Transverse colon (tissue), 4 donors: ENCODE measurements at regions not wholly inside any gene's neighbourhood (a gene's known extent, or its start where the extent isn't known, plus 50 kb on each side); places are given as distances from the start of the nearest gene placed in this dataset.

Source experiments
- DNase-seq: peaks from one replicate; pipeline ENCODE4 v3.0.0-alpha.2; 2019
- H3K27ac ChIP-seq, 4 donors: fragments of 200-600 bp; sonication (generic); 2 replicates each; pipeline ENCODE4 v1.5.1; 2016 to 2018; ENCODE audit warnings: inconsistent platforms in 4 of 4
- H3K27me3 ChIP-seq: fragments of 200-600 bp; sonication (generic); 2 replicates; pipeline ENCODE4 v1.5.1; 2017; ENCODE audit warnings: inconsistent platforms
- H3K36me3 ChIP-seq, 4 donors: fragments of 200-600 bp; sonication (generic); 2 replicates each; pipeline ENCODE4 v1.5.1; 2017 to 2019; ENCODE audit warnings: inconsistent platforms in 4 of 4
- H3K4me1 ChIP-seq, 4 donors: fragments of 200-600 bp; sonication (generic); 2 replicates each; pipeline ENCODE4 v1.5.1; 2017 to 2020; ENCODE audit warnings: inconsistent platforms in 4 of 4
- H3K4me3 ChIP-seq, 4 donors: fragments of 200-600 bp; sonication (generic); 1 replicate in 1 of 4; 2 replicates in 3 of 4; pipeline versions ENCODE4 v1.5.1 to v1.6.1; 2017 to 2019; ENCODE audit warnings: inconsistent platforms in 4 of 4
- H3K9me3 ChIP-seq, 2 donors: fragments of 200-600 bp; sonication (generic); 2 replicates each; pipeline ENCODE4 v1.5.1; 2017 to 2019; ENCODE audit warnings: inconsistent platforms in 2 of 2
- EP300 ChIP-seq: sonication (generic); formaldehyde crosslinking; IDR thresholded peaks from one replicate; pipeline ENCODE4 v1.6.1; 2017; ENCODE audit warnings: antibody characterized with exemption, low read depth
- POLR2A ChIP-seq: fragments of 450-650 bp; IDR thresholded peaks from one replicate; pipeline ENCODE4 v1.6.1; 2016; ENCODE audit warnings: antibody characterized with exemption, mild to moderate bottlenecking, moderate library complexity
- POLR2AphosphoS5 ChIP-seq, 3 donors: sonication (generic); formaldehyde crosslinking; IDR thresholded peaks; one replicate each; pipeline ENCODE4 v1.6.1; 2016; ENCODE audit warnings: antibody characterized with exemption in 3 of 3
- WGBS, 2 donors: methylation state at CpG; one replicate each; pipeline ENCODE4 v1.1.5; 2018; ENCODE audit warnings: low coverage in 1 of 2; 5-methylcytosine and 5-hydroxymethylcytosine counted together
- in situ Hi-C, 4 donors: fragments of 200-750 bp; cut with MboI; loops; one replicate each; pipeline versions ENCODE4 v1.15.0 to v1.15.1; 2017; ENCODE audit warnings: low sequenced_read_pairs in 3 of 4, low pct_ligation_motif_present in 1 of 4, low pct_unique_long_range_greater_than_20kb in 1 of 4
- intact Hi-C: fragments of 100-400 bp; cut with DNase I; formaldehyde crosslinking; loops from one replicate; pipeline ENCODE4 v1.15.1; 2023; ENCODE audit warnings: low total_unique reads
- TF ChIP-seq, protein P1 (sequence below), 5 experiments: fragments of 200-600 bp in 3 of 5; fragments of 450-650 bp in 2 of 5; sonication (generic) in 3 of 5; IDR thresholded peaks; 1 replicate in 2 of 5; 2 replicates in 3 of 5; pipeline ENCODE4 v1.5.1; 2016 to 2017; ENCODE audit warnings: antibody characterized with exemption in 5 of 5, inconsistent platforms in 3 of 5, mild to moderate bottlenecking in 2 of 5, moderate library complexity in 1 of 5

DNA sequence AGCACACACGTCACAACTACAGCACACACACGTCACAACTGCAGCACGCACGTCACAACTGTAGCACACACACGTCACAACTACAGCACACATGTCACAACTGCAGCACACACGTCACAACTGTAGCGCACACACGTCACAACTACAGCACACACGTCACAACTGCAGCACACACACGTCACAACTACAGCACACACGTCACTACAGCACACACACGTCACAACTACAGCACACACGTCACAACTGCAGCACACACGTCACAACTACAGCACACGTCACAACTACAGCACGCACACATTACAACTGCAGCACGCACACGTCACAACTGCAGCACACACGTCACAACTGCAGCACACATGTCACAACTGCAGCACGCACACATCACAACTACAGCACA, 322.6 kb upstream of the AJAP1 start:
- DNase-seq, result no peak
- Histone ChIP-seq H3K27me3 (no peaks in the 10 kb centered on the region), H3K27ac (no peak overlapping the region), H3K36me3 (no peaks in the 10 kb centered on the region), H3K4me3 (no peak overlapping the region), H3K4me1 (no peaks in the 10 kb centered on the region), H3K9me3 (no peaks in the 10 kb centered on the region)
- intact Hi-C loops (no loop called here), in situ Hi-C loops (no loop called here)
- 87% methylated on average over 17 to 20 of the region's 20 CpGs for WGBS, 2 donors
- TF ChIP-seq POLR2A (no peak), POLR2AphosphoS5 (IDR thresholded peaks at IDR 0.05) (no peak), EP300 (no peak)
- TF ChIP-seq, protein P1, sequence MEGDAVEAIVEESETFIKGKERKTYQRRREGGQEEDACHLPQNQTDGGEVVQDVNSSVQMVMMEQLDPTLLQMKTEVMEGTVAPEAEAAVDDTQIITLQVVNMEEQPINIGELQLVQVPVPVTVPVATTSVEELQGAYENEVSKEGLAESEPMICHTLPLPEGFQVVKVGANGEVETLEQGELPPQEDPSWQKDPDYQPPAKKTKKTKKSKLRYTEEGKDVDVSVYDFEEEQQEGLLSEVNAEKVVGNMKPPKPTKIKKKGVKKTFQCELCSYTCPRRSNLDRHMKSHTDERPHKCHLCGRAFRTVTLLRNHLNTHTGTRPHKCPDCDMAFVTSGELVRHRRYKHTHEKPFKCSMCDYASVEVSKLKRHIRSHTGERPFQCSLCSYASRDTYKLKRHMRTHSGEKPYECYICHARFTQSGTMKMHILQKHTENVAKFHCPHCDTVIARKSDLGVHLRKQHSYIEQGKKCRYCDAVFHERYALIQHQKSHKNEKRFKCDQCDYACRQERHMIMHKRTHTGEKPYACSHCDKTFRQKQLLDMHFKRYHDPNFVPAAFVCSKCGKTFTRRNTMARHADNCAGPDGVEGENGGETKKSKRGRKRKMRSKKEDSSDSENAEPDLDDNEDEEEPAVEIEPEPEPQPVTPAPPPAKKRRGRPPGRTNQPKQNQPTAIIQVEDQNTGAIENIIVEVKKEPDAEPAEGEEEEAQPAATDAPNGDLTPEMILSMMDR (IDR thresholded peaks at IDR 0.05), result no peak

DNA sequence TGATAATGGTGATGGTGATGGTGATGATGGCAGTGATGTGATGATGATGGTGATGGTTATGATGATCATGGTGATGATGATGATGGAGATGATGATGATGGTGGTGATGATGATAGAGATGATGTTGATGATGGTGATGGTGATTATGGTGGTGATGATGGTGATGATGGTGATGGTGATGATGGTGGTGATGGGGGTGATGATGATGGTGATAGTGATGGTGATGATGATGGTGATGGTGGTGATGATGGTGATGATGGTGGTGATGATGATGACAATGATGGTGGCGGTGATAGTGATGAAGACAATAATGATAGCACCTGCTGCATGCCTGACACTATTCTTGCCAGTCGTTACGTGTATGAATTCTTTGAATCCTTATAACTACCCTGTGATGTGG, 317.9 kb upstream of the AJAP1 start:
- Histone ChIP-seq H3K27ac (no peak overlapping the region), H3K4me1 (no peaks in the 10 kb centered on the region), H3K36me3 (no peaks in the 10 kb centered on the region), H3K27me3 (no peaks in the 10 kb centered on the region), H3K9me3 (no peaks in the 10 kb centered on the region), H3K4me3 (no peak overlapping the region)
- WGBS, 2 donors, result 76 to 90% methylated on average over 2 to 3 of the region's 3 CpGs
- in situ Hi-C loops (no loop called here), intact Hi-C loops (no loop called here)
- TF ChIP-seq, protein P1 (IDR thresholded peaks at IDR 0.05), result no peak
- TF ChIP-seq POLR2AphosphoS5 (IDR thresholded peaks at IDR 0.05), result no peak
- no peak for TF ChIP-seq EP300
- no peak for TF ChIP-seq POLR2A
- DNase-seq, result no peak

DNA sequence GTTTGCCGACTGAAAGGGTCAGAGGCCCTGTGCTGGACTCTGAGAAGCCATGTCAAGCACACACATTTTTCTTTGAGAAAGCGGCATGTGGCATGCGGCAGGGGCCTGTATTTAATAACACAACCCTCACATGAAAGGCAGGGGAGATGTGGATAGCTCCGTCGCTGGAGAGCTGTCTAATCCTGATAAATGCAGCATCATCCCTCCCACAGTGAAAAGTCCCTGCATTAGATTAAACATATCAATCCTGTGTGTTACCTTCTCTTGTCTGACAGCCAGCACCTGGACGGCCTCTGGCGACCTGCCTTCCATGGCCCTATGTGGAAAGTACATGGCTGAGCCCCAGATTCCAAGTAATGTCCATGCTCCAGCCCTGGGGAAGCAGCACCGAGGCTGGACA, 313.0 kb upstream of the AJAP1 start:
- intact Hi-C loops, result no loop called here
- H3K36me3 ChIP-seq, result no peaks in the 10 kb centered on the region
- no peaks in the 10 kb centered on the region for H3K4me1 ChIP-seq
- TF ChIP-seq POLR2A (no peak), POLR2AphosphoS5 (IDR thresholded peaks at IDR 0.05) (no peak), EP300 (no peak)
- TF ChIP-seq, protein P1 (IDR thresholded peaks at IDR 0.05), result no peak
- no peak overlapping the region for H3K27ac ChIP-seq
- H3K9me3 ChIP-seq, result no peaks in the 10 kb centered on the region
- 77% methylated on average over 8 of the region's 8 CpGs; no CpG with 5 or more reads in 1 of the 2 donors for WGBS, 2 donors
- no peak for DNase-seq
- in situ Hi-C loops, result no loop called here
- no peak overlapping the region for H3K4me3 ChIP-seq
- no peaks in the 10 kb centered on the region for H3K27me3 ChIP-seq

DNA sequence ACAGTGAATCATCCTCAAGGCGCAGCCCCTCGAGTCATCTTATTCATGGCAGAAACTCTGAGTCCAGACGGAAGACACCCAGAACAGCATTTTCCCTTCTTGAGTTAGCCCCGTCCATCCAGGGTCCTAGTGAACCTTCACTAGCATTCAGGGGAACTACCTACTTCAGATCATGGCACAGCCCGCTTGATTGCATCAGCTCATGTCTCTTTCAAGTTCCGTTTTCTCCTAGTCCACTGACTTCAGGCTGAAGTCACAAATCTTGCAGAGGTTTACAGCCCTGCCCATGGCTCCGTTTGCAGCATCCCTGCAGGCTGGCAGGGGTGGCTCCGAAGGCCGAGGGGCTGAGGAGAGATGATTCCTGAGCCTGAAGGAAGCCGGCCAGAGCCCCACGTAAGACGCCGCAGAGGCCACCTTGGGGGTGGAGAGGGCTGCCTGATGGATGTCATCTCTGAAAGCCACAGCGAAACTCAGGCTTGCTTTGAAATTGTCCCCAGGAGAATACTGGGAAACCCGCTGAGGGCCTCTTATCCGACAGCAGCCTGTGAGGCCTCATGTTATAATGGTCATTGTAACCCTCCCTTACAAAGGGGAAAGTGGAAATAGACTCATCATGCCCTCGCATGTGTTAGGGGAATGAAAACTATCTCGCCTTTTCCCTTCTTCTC, 310.2 kb upstream of the AJAP1 start:
- no peak for TF ChIP-seq EP300
- no peak for TF ChIP-seq POLR2A
- no peak for TF ChIP-seq POLR2AphosphoS5 (IDR thresholded peaks at IDR 0.05)
- TF ChIP-seq, protein P1 (IDR thresholded peaks at IDR 0.05), result no peak
- intact Hi-C loops, result no loop called here
- no peaks in the 10 kb centered on the region for H3K4me1 ChIP-seq
- H3K27me3 ChIP-seq, result no peaks in the 10 kb centered on the region
- H3K4me3 ChIP-seq, result no peak overlapping the region
- no peak for DNase-seq
- WGBS, 2 donors, result 70 to 81% methylated on average over 6 to 18 of the region's 18 CpGs
- no peaks in the 10 kb centered on the region for H3K9me3 ChIP-seq
- H3K36me3 ChIP-seq, result no peaks in the 10 kb centered on the region
- in situ Hi-C loops, result no loop called here
- no peak overlapping the region for H3K27ac ChIP-seq
